ENCODE measurements at regions not wholly inside any gene's neighbourhood (a gene's known extent, or its start where the extent isn't known, plus 50 kb on each side); places are given as distances from the start of the nearest gene placed in this dataset.

DNA sequence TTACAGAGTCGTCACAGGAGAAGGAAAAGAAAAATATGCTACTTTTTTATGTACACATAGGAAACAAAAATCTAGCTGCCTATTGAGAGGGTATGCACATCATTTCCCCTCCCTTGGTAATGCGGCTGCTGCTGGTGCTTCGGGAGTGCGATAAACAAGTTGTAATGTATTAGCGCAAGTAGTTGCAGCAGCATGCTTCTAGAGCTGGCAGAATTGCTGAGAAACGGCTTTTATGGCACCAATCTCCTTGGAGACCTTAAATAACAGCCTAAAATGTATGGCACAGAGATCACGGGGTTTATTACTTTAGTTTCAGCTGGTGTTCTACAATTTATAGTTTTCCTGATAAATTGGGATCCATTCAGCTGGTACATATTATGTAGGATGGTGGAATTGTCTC lies 447.6 kb upstream of the TMPO start:
- FAIRE-seq = no peak

DNA sequence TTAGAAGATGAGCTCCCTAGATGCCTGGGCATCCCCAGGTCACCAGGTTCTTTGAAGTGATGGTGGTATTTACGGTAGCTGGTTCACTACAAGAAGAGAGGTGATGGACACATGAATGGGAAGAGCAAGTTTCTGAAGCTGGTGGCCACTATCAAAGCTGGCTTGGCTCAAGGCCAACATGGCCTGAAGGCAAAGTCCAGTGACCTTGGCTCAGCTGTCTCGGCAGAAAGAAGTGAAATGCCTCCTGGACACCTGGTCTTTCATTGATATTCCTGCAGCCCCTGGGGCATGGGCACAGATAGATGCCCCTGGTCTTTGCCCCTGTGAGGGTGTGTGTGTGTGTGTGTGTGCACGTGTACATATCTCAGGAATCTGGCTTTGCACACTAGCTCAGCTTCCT lies 441.8 kb upstream of the TMPO start:
- FAIRE-seq = no peak

DNA sequence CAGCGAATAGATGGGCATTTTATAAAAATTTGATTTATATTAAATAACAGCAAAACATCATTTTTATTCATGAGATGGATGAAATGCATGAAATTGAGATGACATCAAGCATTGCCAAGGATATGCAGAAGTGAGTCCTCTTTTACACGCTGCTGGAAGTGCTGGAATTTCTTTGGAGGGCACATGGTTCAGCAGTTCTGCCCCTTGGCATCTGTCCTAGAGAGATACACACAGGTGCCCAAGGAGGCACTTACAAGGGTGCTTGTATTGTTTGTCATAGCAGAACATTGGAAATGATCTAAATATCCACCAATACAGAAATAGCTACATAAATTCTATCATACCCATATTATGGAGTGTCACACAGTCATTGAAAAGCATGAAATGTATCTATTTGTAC lies 441.1 kb upstream of the TMPO start:
- no peak for FAIRE-seq

GRCh38 chr12:98084391-98084790 lies 431.0 kb upstream of the TMPO start:
- FAIRE-seq = no peak

GRCh38 chr12:98085046-98085755 lies 430.2 kb upstream of the TMPO start:
- FAIRE-seq = no peak

DNA sequence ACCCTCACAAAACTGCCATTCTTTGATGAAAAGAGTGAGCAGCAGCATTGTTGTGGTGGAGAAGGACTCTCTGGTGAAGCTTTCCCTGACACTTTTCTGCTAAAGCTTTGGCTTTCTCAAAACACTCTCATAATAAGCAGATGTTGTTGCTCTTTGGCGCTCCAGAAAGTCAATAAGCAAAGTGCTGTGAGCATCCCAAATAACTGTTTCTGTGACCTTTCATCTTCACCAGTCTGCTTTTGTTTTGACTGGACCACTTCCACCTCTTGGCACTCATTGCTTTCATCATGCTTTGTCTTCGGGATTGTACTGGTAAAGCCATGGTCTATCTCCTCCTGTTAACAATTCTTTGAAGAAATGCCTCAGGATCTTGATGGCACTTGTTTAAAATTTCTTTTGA lies 424.7 kb upstream of the TMPO start:
- no peak for FAIRE-seq

- no peak for FAIRE-seq
Observed at GRCh38 chr12:98096436-98096835, 419.0 kb upstream of the TMPO start.

- no peak for FAIRE-seq
Observed at GRCh38 chr12:98106031-98106683, 409.2 kb upstream of the TMPO start.

- no peak for FAIRE-seq
Observed at GRCh38 chr12:98109266-98109665, 406.1 kb upstream of the TMPO start.

- no peak for FAIRE-seq
Observed at GRCh38 chr12:98110536-98110935, 404.9 kb upstream of the TMPO start.

DNA sequence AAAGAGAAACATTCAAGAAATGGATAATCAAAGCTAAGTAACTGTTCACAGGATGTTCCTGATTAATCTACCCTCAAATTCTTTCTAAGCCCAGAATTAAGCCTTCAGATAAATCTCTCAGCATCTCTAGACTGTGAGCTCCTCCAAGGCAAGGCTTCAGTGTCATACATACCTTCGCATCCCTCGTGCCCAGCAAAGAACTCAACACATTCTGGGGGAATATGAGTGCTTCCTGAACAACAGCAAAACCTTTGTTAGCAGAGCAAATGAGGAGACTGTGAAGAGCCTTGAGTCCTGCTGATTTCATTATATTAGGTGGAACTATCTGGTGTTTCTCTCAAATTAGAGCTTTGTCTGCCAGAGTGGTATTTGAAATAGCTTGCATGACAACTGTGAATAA lies 401.8 kb upstream of the TMPO start:
- no peak for FAIRE-seq

- FAIRE-seq = no peak
Observed at GRCh38 chr12:98121963-98122362, 393.4 kb upstream of the TMPO start.

- no peak for FAIRE-seq
Observed at GRCh38 chr12:98123021-98123461, 392.3 kb upstream of the TMPO start.

DNA sequence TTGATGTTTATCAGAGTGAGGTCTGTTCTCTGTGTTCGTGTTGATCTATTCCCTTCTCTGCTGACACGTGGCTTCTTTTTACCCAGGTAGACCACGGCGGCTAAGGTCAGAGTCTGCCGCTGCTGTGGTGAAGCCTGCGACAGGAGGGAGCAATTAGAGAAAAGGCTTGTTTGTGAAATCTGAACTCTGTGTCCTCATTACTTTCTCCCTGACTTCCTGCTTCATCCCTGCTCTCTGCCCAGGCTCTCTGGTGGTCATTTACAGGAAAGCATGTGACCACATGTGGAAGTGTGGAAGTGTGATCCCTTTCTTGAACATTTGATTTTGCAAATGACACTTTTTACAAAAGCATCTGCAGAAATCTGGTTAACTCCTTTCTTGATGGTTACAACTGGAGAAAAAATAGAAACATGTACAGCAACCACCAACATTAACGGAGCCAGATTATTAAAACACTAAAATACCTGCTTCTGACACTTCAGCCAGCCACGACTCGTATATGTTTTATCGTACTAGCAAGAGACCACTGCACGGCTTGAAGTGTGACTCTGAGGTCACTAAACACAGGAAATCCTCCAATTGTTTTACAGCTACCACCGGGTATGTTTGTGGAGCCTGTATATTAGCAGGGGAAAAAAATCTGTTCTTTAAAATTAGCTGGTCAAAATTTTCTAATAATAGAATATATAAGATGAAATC lies 388.6 kb upstream of the TMPO start:
- FAIRE-seq = no peak

DNA sequence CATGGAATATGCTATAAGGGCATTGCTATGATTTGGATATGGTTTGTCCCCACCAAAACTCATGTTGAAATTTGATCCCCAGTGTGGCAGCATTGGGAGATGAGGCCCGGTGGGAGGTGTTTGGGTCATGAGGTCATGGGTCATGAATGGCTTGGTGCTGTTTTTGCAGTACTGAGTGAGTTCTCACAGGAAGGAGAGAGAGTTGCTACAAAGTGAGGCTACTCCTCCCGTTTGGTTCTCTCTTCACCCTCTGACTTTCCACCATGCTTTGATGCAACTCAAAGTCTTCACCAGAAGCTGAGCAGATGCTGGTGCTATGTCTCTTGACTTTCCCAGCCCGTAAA lies 388.1 kb upstream of the TMPO start:
- FAIRE-seq = no peak

- FAIRE-seq = no peak
Observed at GRCh38 chr12:98127854-98128253, 387.5 kb upstream of the TMPO start.

GRCh38 chr12:98136544-98136943 lies 378.8 kb upstream of the TMPO start:
- FAIRE-seq = no peak

DNA sequence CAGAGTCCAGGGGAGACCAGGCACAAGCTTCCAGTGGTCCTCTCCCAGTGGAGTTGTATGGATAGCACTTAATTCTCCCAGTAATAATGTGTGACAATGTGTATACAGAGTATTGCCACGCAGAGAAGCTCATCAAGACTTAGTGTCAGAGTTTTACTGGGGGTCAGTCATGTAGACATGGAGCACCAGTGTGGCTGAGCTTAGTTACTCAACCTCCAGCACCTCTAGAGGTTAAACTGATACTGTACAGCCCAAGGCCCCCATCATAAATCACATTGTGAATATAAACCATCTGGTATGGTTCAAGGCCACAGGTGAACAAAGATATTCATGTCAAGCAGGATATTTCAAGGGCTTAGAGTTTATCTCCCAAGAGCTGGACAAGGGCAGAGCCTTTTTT lies 378.1 kb upstream of the TMPO start:
- FAIRE-seq = no peak

GRCh38 chr12:98144953-98145352 lies 370.4 kb upstream of the TMPO start:
- FAIRE-seq = no peak

GRCh38 chr12:98146043-98146442 lies 369.3 kb upstream of the TMPO start:
- no peak for FAIRE-seq

DNA sequence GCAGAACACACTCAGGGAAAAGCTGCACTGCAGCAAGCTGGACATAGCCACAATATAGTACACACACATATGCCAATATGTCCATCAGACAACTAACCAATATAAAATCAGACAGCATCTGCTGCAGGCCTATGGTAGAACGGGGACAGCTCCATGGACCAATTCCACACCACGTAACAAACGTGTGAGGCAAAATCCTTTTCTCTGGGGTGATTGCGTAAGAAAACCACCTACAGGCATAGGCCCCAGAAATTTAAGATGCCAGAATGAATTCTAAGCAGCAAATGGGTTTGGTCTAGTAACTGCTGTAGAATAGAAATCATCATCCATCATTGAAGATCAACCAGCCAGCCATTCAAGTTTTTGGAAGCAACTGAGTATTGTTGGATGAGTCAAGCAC lies 368.9 kb upstream of the TMPO start:
- FAIRE-seq = no peak

DNA sequence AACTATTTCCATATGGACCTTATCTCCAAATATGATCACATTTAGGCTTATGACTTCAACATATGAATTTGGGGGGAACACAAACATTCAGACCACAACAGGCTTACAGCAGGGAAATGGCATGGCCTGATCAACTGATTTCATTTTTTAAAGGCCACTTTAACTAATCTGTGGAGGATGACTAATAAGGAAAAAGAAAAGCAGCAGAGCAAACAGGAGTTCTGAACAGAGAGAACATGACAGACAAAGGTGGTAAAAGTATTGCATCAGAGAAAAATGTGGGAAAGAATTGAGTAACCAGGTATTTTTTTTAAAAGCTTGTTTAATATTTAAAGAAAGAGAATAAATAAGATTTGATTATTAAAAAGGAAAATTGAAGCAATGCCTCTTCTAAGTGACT lies 366.1 kb upstream of the TMPO start:
- FAIRE-seq = no peak

GRCh38 chr12:98149691-98150210 lies 365.6 kb upstream of the TMPO start:
- no peak for FAIRE-seq

DNA sequence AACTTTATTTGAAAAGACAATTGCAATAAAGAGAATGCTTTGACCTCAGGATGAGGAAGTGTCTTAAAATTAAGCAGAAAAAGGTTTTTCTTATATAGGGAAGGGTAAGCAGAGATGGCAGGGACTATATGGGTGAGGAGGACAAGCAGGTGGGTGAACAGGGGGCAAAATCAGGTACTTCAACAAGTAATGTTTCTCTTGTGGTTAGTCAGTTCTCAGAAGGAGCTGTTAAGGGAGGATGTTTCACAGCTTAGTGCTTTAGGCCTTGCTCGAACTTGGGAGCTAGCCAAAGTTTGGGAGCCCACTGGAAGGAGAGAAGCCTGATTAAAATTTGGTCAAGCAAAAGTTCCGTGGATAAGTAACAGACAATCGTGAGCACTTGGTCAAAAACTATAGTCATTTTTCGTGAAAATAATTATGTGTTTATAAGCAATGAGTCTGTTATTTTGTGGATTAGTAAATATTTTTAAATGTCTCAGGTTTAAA lies 364.2 kb upstream of the TMPO start:
- FAIRE-seq = no peak
